ENCODE measurements at regions not wholly inside any gene's neighbourhood (a gene's known extent, or its start where the extent isn't known, plus 50 kb on each side); places are given as distances from the start of the nearest gene placed in this dataset.

DNA sequence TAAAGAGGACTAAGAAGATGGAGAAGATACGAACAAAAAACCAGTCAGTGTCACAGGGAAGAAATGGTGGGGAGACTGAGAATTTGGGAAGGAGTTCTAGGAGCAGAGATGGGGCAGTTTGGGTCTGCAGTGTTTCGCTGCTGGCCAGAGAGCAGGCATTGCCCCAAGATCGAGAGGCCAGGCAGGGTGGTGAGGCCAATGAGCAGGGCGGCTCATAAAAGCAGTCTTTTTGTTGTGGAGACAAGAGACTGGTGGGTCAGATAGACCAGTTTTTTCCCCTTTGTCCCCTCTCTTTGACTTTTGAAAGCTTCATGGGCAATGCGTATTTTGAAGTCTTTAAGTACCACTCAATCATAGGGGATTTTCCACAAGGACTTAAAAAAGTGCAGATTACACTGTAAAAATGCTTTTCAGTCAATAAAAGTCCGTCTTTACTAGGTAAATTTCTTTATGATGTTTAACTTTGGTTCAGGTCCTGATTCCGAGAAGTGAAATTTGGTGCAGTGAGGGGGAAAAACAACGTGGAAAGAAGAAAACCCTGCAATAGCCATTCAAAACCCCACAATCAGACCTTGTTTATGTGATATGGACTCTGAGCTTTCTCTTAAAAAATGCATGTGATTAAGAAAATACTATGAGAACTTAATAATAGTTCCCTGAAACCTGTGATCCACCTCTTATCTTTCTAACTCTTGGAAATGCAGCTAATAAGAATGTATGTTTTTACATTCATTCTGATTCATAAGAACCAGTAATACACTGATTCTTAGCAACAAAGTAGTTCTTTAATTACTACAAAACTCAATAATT, 338.9 kb downstream of the KLF5 start:
- no peak for DNase-seq (ENCODE audit: low read depth, low spot score)
- no peaks in the 10 kb centered on the region for H3K4me1 ChIP-seq (ENCODE audit: insufficient read depth, insufficient read length)
- no peaks in the 10 kb centered on the region for H3K36me3 ChIP-seq (ENCODE audit: insufficient read depth, insufficient read length, low read length)
- no peak overlapping the region for H3K4me3 ChIP-seq (ENCODE audit: insufficient read length, low read depth)
- H3K9ac ChIP-seq (ENCODE audit: insufficient read length, low read depth): no peak overlapping the region
- no peaks in the 10 kb centered on the region for H3K9me3 ChIP-seq (ENCODE audit: insufficient read depth, low read length)
- no peaks in the 10 kb centered on the region for H3K27me3 ChIP-seq (ENCODE audit: insufficient read depth, insufficient read length)
- TF ChIP-seq YY1 (IDR thresholded peaks at IDR 0.05; ENCODE audit: insufficient read depth, insufficient read length) (no peak), ZNF274 (IDR thresholded peaks at IDR 0.05; ENCODE audit: low read depth, low read length) (no peak), SUZ12 (IDR thresholded peaks at IDR 0.05; ENCODE audit: extremely low read depth, insufficient read depth, insufficient read length) (no peak)

DNA sequence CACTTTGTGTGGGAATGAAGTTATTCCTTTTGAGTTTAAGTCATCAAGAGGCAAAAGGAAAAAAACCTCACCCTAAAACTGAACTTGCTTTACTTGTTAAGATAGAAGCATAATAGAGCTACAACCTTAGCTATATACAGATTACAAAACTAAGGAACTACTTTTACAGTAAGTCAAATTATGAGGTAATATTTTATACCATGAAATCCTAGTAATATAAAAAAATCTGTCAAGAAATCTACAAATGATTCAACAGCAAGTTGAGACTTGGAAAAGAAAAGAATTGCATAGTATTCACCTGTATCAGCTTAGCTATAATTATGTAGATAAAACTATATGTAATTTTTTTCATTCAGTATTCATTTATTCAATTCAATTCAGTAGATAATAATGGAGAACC, 335.3 kb downstream of the KLF5 start:
- no peaks in the 10 kb centered on the region for H3K9me3 ChIP-seq (ENCODE audit: insufficient read depth, low read length)
- H3K4me1 ChIP-seq (ENCODE audit: insufficient read depth, insufficient read length): no peaks in the 10 kb centered on the region
- TF ChIP-seq YY1 (IDR thresholded peaks at IDR 0.05; ENCODE audit: insufficient read depth, insufficient read length) (no peak), ZNF274 (IDR thresholded peaks at IDR 0.05; ENCODE audit: low read depth, low read length) (no peak), SUZ12 (IDR thresholded peaks at IDR 0.05; ENCODE audit: extremely low read depth, insufficient read depth, insufficient read length) (no peak)
- H3K4me3 ChIP-seq (ENCODE audit: insufficient read length, low read depth): no peak overlapping the region
- H3K27me3 ChIP-seq (ENCODE audit: insufficient read depth, insufficient read length): no peaks in the 10 kb centered on the region
- H3K9ac ChIP-seq (ENCODE audit: insufficient read length, low read depth): no peak overlapping the region
- no peak for DNase-seq (ENCODE audit: low read depth, low spot score)
- H3K36me3 ChIP-seq (ENCODE audit: insufficient read depth, insufficient read length, low read length): no peaks in the 10 kb centered on the region

DNA sequence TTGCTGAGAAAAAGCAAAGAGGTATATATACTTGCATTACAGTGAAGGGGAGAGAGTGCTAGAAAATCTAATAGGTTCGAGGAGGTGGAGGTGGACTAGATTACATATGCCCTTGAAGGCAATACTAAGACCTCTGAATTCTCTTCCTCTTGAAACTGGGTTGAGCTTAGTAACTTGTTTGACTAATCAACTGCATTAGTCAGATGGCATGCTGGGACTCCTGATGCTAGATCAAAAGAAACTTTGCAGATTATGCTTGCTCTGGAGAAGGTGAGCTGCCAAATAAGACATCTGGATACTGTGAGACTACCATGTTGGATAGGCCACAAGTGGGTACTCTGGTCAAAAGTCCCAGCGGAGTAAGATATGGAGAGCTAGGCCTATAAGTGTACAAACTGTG, 331.3 kb downstream of the KLF5 start:
- Histone ChIP-seq H3K27me3 (ENCODE audit: insufficient read depth, insufficient read length) (no peaks in the 10 kb centered on the region), H3K9ac (ENCODE audit: insufficient read length, low read depth) (no peak overlapping the region), H3K4me1 (ENCODE audit: insufficient read depth, insufficient read length) (no peaks in the 10 kb centered on the region), H3K9me3 (ENCODE audit: insufficient read depth, low read length) (no peaks in the 10 kb centered on the region), H3K4me3 (ENCODE audit: insufficient read length, low read depth) (no peak overlapping the region), H3K36me3 (ENCODE audit: insufficient read depth, insufficient read length, low read length) (no peaks in the 10 kb centered on the region)
- no peak for TF ChIP-seq YY1 (IDR thresholded peaks at IDR 0.05; ENCODE audit: insufficient read depth, insufficient read length)
- no peak for TF ChIP-seq SUZ12 (IDR thresholded peaks at IDR 0.05; ENCODE audit: extremely low read depth, insufficient read depth, insufficient read length)
- no peak for TF ChIP-seq ZNF274 (IDR thresholded peaks at IDR 0.05; ENCODE audit: low read depth, low read length)
- no peak for DNase-seq (ENCODE audit: low read depth, low spot score)

DNA sequence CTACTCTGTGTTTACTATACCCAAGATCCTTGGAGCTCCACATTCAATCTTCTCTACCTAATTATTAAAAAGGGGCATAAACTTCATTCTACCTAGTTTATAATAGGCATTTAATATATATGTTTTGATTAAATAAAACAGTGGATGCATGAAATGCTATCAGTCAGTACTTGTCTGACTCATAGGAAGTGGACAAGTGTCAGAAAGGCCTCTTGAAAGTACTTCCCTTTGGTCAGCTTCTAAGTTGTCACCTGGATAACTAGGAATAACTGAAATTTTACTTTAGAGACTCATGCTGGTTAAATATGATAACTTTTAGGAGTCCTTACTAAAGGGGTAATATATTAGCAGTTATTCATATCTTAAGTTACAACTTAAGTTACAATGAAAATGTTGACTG, 329.8 kb downstream of the KLF5 start:
- Histone ChIP-seq H3K36me3 (ENCODE audit: insufficient read depth, insufficient read length, low read length) (no peaks in the 10 kb centered on the region), H3K4me1 (ENCODE audit: insufficient read depth, insufficient read length) (no peaks in the 10 kb centered on the region), H3K27me3 (ENCODE audit: insufficient read depth, insufficient read length) (no peaks in the 10 kb centered on the region), H3K4me3 (ENCODE audit: insufficient read length, low read depth) (no peak overlapping the region), H3K9ac (ENCODE audit: insufficient read length, low read depth) (no peak overlapping the region), H3K9me3 (ENCODE audit: insufficient read depth, low read length) (no peaks in the 10 kb centered on the region)
- TF ChIP-seq YY1 (IDR thresholded peaks at IDR 0.05; ENCODE audit: insufficient read depth, insufficient read length) (no peak), ZNF274 (IDR thresholded peaks at IDR 0.05; ENCODE audit: low read depth, low read length) (no peak), SUZ12 (IDR thresholded peaks at IDR 0.05; ENCODE audit: extremely low read depth, insufficient read depth, insufficient read length) (no peak)
- no peak for DNase-seq (ENCODE audit: low read depth, low spot score)

DNA sequence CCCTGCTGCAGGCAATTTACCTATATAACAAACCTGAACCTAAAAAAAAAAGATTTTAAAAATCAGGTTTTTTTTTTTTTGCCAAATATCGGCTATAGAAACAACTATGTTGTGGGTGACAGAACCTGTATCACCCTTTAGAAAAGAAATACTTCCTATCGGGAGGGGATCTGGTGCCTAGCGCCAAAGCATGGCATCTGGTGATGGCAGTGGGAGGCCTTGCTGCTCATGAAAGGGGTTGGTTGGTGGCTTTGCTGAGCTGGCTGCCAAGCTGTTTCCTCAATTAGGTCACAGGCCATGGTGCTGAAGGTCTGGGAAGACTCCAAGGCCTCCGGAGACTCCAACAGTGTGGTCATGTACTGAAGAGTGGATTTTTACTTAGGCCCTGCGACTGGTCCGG, 328.5 kb downstream of the KLF5 start:
- H3K4me1 ChIP-seq (ENCODE audit: insufficient read depth, insufficient read length): no peaks in the 10 kb centered on the region
- DNase-seq (ENCODE audit: low read depth, low spot score): no peak

DNA sequence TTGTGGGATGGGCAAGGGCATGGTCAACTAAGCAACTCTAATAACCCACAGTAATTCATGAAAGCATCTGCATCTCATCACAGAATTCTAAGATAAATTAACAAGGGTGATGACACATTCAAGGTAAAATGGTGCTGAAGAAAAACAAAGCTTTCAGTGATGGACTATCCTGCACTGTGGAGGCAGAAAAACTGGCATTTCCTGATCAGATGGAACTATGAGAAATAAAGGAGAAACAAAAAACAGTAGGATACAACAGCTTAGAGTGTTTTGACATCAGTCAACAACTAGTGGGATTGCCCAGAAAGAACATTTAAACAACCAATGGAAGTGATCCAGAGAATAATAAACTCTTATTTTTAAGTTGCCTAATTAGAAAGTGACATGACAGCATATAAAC, 327.0 kb downstream of the KLF5 start:
- no peak overlapping the region for H3K4me3 ChIP-seq (ENCODE audit: insufficient read length, low read depth)
- H3K27me3 ChIP-seq (ENCODE audit: insufficient read depth, insufficient read length): no peaks in the 10 kb centered on the region
- DNase-seq (ENCODE audit: low read depth, low spot score): no peak
- TF ChIP-seq ZNF274 (IDR thresholded peaks at IDR 0.05; ENCODE audit: low read depth, low read length) (no peak), YY1 (IDR thresholded peaks at IDR 0.05; ENCODE audit: insufficient read depth, insufficient read length) (no peak), SUZ12 (IDR thresholded peaks at IDR 0.05; ENCODE audit: extremely low read depth, insufficient read depth, insufficient read length) (no peak)
- H3K9ac ChIP-seq (ENCODE audit: insufficient read length, low read depth): no peak overlapping the region
- no peaks in the 10 kb centered on the region for H3K9me3 ChIP-seq (ENCODE audit: insufficient read depth, low read length)
- no peaks in the 10 kb centered on the region for H3K4me1 ChIP-seq (ENCODE audit: insufficient read depth, insufficient read length)
- no peaks in the 10 kb centered on the region for H3K36me3 ChIP-seq (ENCODE audit: insufficient read depth, insufficient read length, low read length)

More for the DNA sequence above, 328.5 kb downstream of the KLF5 start:
- Histone ChIP-seq H3K27me3 (ENCODE audit: insufficient read depth, insufficient read length) (no peaks in the 10 kb centered on the region), H3K9ac (ENCODE audit: insufficient read length, low read depth) (no peak overlapping the region), H3K4me3 (ENCODE audit: insufficient read length, low read depth) (no peak overlapping the region), H3K36me3 (ENCODE audit: insufficient read depth, insufficient read length, low read length) (no peaks in the 10 kb centered on the region), H3K9me3 (ENCODE audit: insufficient read depth, low read length) (no peaks in the 10 kb centered on the region)
- TF ChIP-seq YY1 (IDR thresholded peaks at IDR 0.05; ENCODE audit: insufficient read depth, insufficient read length) (no peak), SUZ12 (IDR thresholded peaks at IDR 0.05; ENCODE audit: extremely low read depth, insufficient read depth, insufficient read length) (no peak), ZNF274 (IDR thresholded peaks at IDR 0.05; ENCODE audit: low read depth, low read length) (no peak)

DNA sequence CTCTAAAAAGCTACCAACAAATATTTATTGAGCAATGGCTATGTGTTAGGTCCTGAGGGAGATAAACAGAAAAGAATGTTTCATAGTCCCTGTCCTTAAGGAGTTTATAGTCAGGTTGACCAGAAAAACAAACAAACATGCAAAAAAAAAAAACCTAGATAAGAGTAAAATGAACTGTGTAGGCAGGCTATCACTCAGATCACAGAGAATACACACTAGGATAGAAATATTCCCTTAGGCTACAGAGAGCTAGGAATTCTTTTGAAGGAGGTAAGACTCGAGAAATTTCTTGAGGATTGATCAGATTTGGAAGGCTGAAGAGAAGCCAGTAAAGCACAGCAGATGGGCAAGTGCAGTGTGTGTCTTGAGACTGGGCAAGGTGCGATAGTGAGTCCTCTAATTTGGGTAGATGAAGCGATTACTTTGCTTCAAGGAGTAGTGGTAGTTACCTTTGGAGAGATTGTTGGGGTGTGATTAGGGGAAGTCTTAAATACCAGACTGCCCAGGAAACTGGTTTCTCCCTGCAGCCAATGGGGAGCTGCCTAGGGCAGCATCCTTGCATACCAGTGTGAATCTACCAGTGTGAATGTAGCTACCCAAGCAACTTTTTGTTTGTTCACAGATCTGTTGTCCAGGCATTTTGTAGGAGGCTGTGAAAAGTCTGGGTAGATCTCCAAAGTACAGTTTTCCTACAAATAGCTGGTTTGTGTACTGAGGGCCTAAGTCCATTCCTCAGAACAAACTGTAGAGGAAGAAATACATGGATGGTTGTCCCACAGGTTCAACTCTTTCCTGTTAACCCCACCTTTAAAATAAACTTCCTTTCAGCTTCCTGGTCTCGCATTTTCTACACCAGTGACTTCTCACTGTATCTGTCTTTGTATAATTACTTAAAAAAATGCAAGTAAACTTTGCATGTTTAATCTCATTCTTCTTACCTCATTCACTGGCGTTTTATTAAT, 314.1 kb downstream of the KLF5 start:
- H3K36me3 ChIP-seq (ENCODE audit: insufficient read depth, insufficient read length, low read length): no peaks in the 10 kb centered on the region
- H3K4me3 ChIP-seq (ENCODE audit: insufficient read length, low read depth): no peak overlapping the region

More for the DNA sequence above, 314.1 kb downstream of the KLF5 start:
- no peak for TF ChIP-seq ZNF274 (IDR thresholded peaks at IDR 0.05; ENCODE audit: low read depth, low read length)
- no peak for TF ChIP-seq YY1 (IDR thresholded peaks at IDR 0.05; ENCODE audit: insufficient read depth, insufficient read length)
- no peak for TF ChIP-seq SUZ12 (IDR thresholded peaks at IDR 0.05; ENCODE audit: extremely low read depth, insufficient read depth, insufficient read length)
- no peak overlapping the region for H3K9ac ChIP-seq (ENCODE audit: insufficient read length, low read depth)
- no peaks in the 10 kb centered on the region for H3K4me1 ChIP-seq (ENCODE audit: insufficient read depth, insufficient read length)
- no peak for DNase-seq (ENCODE audit: low read depth, low spot score)
- H3K27me3 ChIP-seq (ENCODE audit: insufficient read depth, insufficient read length): no peaks in the 10 kb centered on the region
- H3K9me3 ChIP-seq (ENCODE audit: insufficient read depth, low read length): no peaks in the 10 kb centered on the region
